ENCODE measurements at regions not wholly inside any gene's neighbourhood (a gene's known extent, or its start where the extent isn't known, plus 50 kb on each side); places are given as distances from the start of the nearest gene placed in this dataset.
"Not testable (repeated sequence)": the region's sequence is repeated elsewhere in the genome, so short reads cannot be mapped to it uniquely, and the experiment has no call there.

GRCh38 chr12:104889735-104890134 lies 68.4 kb downstream of the SLC41A2 start:
- Histone ChIP-seq H3K4me1 (ENCODE audit: low read length) (peaks cover 19% of the 10 kb centered on the region), H3K9ac (ENCODE audit: low read length) (no peak overlapping the region), H3K27ac (ENCODE audit: low read length) (no peak overlapping the region), H3K79me2 (ENCODE audit: low read length) (no peaks in the 10 kb centered on the region), H3K27me3 (ENCODE audit: low read length) (no peaks in the 10 kb centered on the region), H2AFZ (ENCODE audit: low read length) (0 out of 2 replicates have a peak overlapping the region, but pooled peaks have one; percentile 45), H3K9me2 (replicated peaks; ENCODE audit: insufficient read depth, low read length) (no peaks in the 10 kb centered on the region), H3K4me3 (ENCODE audit: low read length) (no peak overlapping the region), H3K36me3 (ENCODE audit: insufficient read depth, low read length) (no peaks in the 10 kb centered on the region), H3K4me2 (ENCODE audit: low read depth, low read length, poor library complexity, severe bottlenecking) (peak overlapping the region; percentile 49), H3K9me3 (ENCODE audit: low read length) (no peaks in the 10 kb centered on the region), H4K20me1 (ENCODE audit: insufficient read depth, low read depth, low read length) (no peaks in the 10 kb centered on the region)
- DNase-seq: no peak

DNA sequence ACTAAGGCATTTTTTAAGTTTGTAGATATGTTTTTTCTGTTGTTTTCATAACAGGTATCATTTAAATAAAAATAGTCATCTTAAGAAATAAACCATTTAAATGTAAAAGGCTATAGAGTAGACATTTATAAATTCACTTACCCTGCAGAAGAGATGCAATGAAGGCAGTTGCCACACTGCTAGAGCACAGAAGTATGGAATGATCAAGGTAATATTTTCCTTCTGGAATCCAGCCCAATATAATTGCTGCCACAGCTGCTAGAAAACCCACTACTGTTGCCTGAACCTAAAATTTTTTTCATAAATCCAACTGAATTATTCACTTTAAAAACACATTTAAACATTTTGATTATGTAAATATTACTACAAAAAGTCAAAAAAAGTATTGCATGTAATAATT lies 69.2 kb downstream of the SLC41A2 start:
- Histone ChIP-seq H3K9me3 (ENCODE audit: low read length) (no peaks in the 10 kb centered on the region), H3K27me3 (ENCODE audit: low read length) (no peaks in the 10 kb centered on the region), H3K4me3 (ENCODE audit: low read length) (no peak overlapping the region), H2AFZ (ENCODE audit: low read length) (no peak overlapping the region), H3K4me1 (ENCODE audit: low read length) (peaks cover 19% of the 10 kb centered on the region), H3K27ac (ENCODE audit: low read length) (no peak overlapping the region), H3K9me2 (replicated peaks; ENCODE audit: insufficient read depth, low read length) (no peaks in the 10 kb centered on the region), H3K4me2 (ENCODE audit: low read depth, low read length, poor library complexity, severe bottlenecking) (no peak overlapping the region), H3K9ac (ENCODE audit: low read length) (no peak overlapping the region), H4K20me1 (ENCODE audit: insufficient read depth, low read depth, low read length) (no peaks in the 10 kb centered on the region), H3K36me3 (ENCODE audit: insufficient read depth, low read length) (no peaks in the 10 kb centered on the region), H3K79me2 (ENCODE audit: low read length) (no peaks in the 10 kb centered on the region)
- no peak for DNase-seq

GRCh38 chr12:104888481-104888880 lies 69.6 kb downstream of the SLC41A2 start:
- no peak overlapping the region for H3K9ac ChIP-seq (ENCODE audit: low read length)
- H3K27ac ChIP-seq (ENCODE audit: low read length): no peak overlapping the region
- H3K9me2 ChIP-seq (replicated peaks; ENCODE audit: insufficient read depth, low read length): no peaks in the 10 kb centered on the region
- no peak for DNase-seq
- H3K4me3 ChIP-seq (ENCODE audit: low read length): no peak overlapping the region
- H3K27me3 ChIP-seq (ENCODE audit: low read length): no peaks in the 10 kb centered on the region
- no peaks in the 10 kb centered on the region for H3K36me3 ChIP-seq (ENCODE audit: insufficient read depth, low read length)
- H3K79me2 ChIP-seq (ENCODE audit: low read length): no peaks in the 10 kb centered on the region
- no peak overlapping the region for H2AFZ ChIP-seq (ENCODE audit: low read length)
- peaks cover 19% of the 10 kb centered on the region for H3K4me1 ChIP-seq (ENCODE audit: low read length)
- no peak overlapping the region for H3K4me2 ChIP-seq (ENCODE audit: low read depth, low read length, poor library complexity, severe bottlenecking)
- no peaks in the 10 kb centered on the region for H3K9me3 ChIP-seq (ENCODE audit: low read length)
- no peaks in the 10 kb centered on the region for H4K20me1 ChIP-seq (ENCODE audit: insufficient read depth, low read depth, low read length)

- Histone ChIP-seq H3K9me3 (ENCODE audit: low read length) (no peaks in the 10 kb centered on the region), H3K27me3 (ENCODE audit: low read length) (no peaks in the 10 kb centered on the region), H3K36me3 (ENCODE audit: insufficient read depth, low read length) (no peaks in the 10 kb centered on the region), H2AFZ (ENCODE audit: low read length) (no peak overlapping the region), H3K9ac (ENCODE audit: low read length) (no peak overlapping the region), H4K20me1 (ENCODE audit: insufficient read depth, low read depth, low read length) (no peaks in the 10 kb centered on the region), H3K9me2 (replicated peaks; ENCODE audit: insufficient read depth, low read length) (no peaks in the 10 kb centered on the region), H3K27ac (ENCODE audit: low read length) (no peak overlapping the region), H3K79me2 (ENCODE audit: low read length) (no peaks in the 10 kb centered on the region), H3K4me3 (ENCODE audit: low read length) (no peak overlapping the region), H3K4me1 (ENCODE audit: low read length) (peaks cover 19% of the 10 kb centered on the region), H3K4me2 (ENCODE audit: low read depth, low read length, poor library complexity, severe bottlenecking) (no peak overlapping the region)
- DNase-seq: no peak
Observed at GRCh38 chr12:104887452-104887851, 70.6 kb downstream of the SLC41A2 start.

GRCh38 chr12:104886418-104887401 lies 71.4 kb downstream of the SLC41A2 start:
- no peaks in the 10 kb centered on the region for H3K27me3 ChIP-seq (ENCODE audit: low read length)
- H4K20me1 ChIP-seq (ENCODE audit: insufficient read depth, low read depth, low read length): no peaks in the 10 kb centered on the region
- no peak overlapping the region for H3K27ac ChIP-seq (ENCODE audit: low read length)
- no peaks in the 10 kb centered on the region for H3K36me3 ChIP-seq (ENCODE audit: insufficient read depth, low read length)
- no peak overlapping the region for H2AFZ ChIP-seq (ENCODE audit: low read length)
- no peaks in the 10 kb centered on the region for H3K9me3 ChIP-seq (ENCODE audit: low read length)
- H3K4me2 ChIP-seq (ENCODE audit: low read depth, low read length, poor library complexity, severe bottlenecking): no peak overlapping the region
- H3K79me2 ChIP-seq (ENCODE audit: low read length): no peaks in the 10 kb centered on the region
- DNase-seq: no peak
- H3K4me3 ChIP-seq (ENCODE audit: low read length): no peak overlapping the region
- H3K9ac ChIP-seq (ENCODE audit: low read length): no peak overlapping the region
- H3K9me2 ChIP-seq (replicated peaks; ENCODE audit: insufficient read depth, low read length): no peaks in the 10 kb centered on the region
- peaks cover 19% of the 10 kb centered on the region for H3K4me1 ChIP-seq (ENCODE audit: low read length)

DNA sequence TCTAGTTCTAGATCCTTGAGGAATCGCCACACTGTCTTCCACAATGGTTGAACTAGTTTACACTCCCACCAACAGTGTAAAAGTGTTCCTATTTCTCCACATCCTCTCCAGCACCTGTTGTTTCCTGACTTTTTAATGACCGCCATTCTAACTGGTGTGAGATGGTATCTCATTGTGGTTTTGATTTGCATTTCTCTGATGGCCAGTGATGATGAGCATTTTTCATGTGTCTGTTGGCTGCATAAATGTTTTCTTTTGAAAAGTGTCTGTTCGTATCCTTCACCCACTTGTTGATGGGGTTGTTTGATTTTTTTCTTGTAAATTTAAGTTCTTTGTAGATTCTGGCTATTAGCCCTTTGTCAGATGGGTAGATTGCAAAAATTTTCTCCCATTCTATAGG lies 79.2 kb downstream of the SLC41A2 start:
- not testable (repeated sequence) for H3K9ac ChIP-seq (ENCODE audit: low read length); H4K20me1 ChIP-seq (ENCODE audit: insufficient read depth, low read depth, low read length); H3K27ac ChIP-seq (ENCODE audit: low read length); H3K9me2 ChIP-seq (replicated peaks; ENCODE audit: insufficient read depth, low read length); H3K9me3 ChIP-seq (ENCODE audit: low read length); H3K4me1 ChIP-seq (ENCODE audit: low read length); H3K79me2 ChIP-seq (ENCODE audit: low read length); H3K27me3 ChIP-seq (ENCODE audit: low read length); H2AFZ ChIP-seq (ENCODE audit: low read length); H3K4me3 ChIP-seq (ENCODE audit: low read length); H3K36me3 ChIP-seq (ENCODE audit: insufficient read depth, low read length); DNase-seq; H3K4me2 ChIP-seq (ENCODE audit: low read depth, low read length, poor library complexity, severe bottlenecking)

DNA sequence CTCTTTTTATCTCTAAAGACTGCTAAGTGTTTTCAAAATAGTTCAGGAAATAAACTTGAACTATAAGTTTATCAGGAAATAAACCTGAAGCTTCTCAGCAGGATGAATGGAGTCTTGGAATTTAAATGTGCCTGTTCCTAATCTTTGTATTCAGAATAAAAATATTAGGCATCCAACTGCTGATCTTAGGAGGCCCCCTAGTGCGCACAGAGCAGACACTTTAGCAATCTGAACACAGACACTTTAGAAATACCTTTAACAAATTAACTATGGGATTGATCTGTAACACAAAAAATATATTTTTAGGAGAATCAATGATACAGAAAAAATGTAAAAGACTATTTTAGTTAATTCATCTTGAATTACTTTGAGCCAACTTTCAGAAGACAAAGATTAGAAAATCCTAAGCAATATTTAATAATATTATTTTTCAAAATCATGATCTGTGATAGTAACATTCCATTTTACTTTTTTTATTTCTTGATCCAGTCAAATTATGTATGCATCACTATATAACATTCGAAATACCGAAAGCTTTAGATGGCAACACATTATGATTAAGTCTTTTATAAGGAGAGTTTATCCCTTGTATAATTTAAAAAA lies 80.9 kb downstream of the SLC41A2 start:
- Histone ChIP-seq H3K4me2 (ENCODE audit: low read depth, low read length, poor library complexity, severe bottlenecking) (no peak overlapping the region), H3K27me3 (ENCODE audit: low read length) (no peaks in the 10 kb centered on the region), H4K20me1 (ENCODE audit: insufficient read depth, low read depth, low read length) (no peaks in the 10 kb centered on the region), H3K4me3 (ENCODE audit: low read length) (no peak overlapping the region), H3K27ac (ENCODE audit: low read length) (no peak overlapping the region), H3K9me2 (replicated peaks; ENCODE audit: insufficient read depth, low read length) (no peaks in the 10 kb centered on the region), H3K36me3 (ENCODE audit: insufficient read depth, low read length) (no peaks in the 10 kb centered on the region), H3K9me3 (ENCODE audit: low read length) (no peaks in the 10 kb centered on the region), H3K79me2 (ENCODE audit: low read length) (no peaks in the 10 kb centered on the region), H3K9ac (ENCODE audit: low read length) (no peak overlapping the region), H2AFZ (ENCODE audit: low read length) (no peak overlapping the region), H3K4me1 (ENCODE audit: low read length) (no peaks in the 10 kb centered on the region)
- peak; percentile 50 for DNase-seq

DNA sequence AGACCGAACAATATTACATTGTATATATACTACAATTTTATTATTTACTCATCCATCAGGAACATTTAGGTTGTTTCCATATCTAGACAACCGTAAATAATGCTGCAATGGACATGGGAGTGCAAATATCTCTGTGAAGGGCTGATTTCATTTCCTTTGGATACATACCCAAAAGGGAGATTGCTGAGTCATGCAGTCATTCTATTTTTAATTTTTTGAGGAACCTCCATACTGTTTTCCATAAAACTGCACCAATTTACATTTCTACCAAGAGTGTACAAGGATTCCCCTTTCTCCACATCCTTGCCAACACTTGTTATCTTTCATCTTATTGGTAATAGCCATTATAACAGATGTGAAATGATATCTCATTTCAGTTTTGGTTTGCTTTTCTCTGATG lies 84.7 kb downstream of the SLC41A2 start:
- no peaks in the 10 kb centered on the region for H3K9me3 ChIP-seq (ENCODE audit: low read length)
- H3K4me1 ChIP-seq (ENCODE audit: low read length): no peaks in the 10 kb centered on the region
- H3K4me3 ChIP-seq (ENCODE audit: low read length): no peak overlapping the region
- H3K9me2 ChIP-seq (replicated peaks; ENCODE audit: insufficient read depth, low read length): no peaks in the 10 kb centered on the region
- no peaks in the 10 kb centered on the region for H3K27me3 ChIP-seq (ENCODE audit: low read length)
- no peaks in the 10 kb centered on the region for H4K20me1 ChIP-seq (ENCODE audit: insufficient read depth, low read depth, low read length)
- no peaks in the 10 kb centered on the region for H3K36me3 ChIP-seq (ENCODE audit: insufficient read depth, low read length)
- H3K9ac ChIP-seq (ENCODE audit: low read length): no peak overlapping the region
- H3K27ac ChIP-seq (ENCODE audit: low read length): no peak overlapping the region
- no peak overlapping the region for H3K4me2 ChIP-seq (ENCODE audit: low read depth, low read length, poor library complexity, severe bottlenecking)
- H3K79me2 ChIP-seq (ENCODE audit: low read length): no peaks in the 10 kb centered on the region
- no peak for DNase-seq
- no peak overlapping the region for H2AFZ ChIP-seq (ENCODE audit: low read length)
